WTC11 (cell line): ENCODE measurements at regions not wholly inside any gene's neighbourhood (a gene's known extent, or its start where the extent isn't known, plus 50 kb on each side); places are given as distances from the start of the nearest gene placed in this dataset.

ENCODE experiments used
- ETV6 ChIP-seq: sonication (generic); formaldehyde crosslinking; IDR thresholded peaks from 2 replicates; pipeline ENCODE4 v1.8.1; 2022; ENCODE audit warnings: mild to moderate bottlenecking, missing genetic modification reagents
- JUN ChIP-seq: sonication (generic); formaldehyde crosslinking; IDR thresholded peaks from 2 replicates; pipeline ENCODE4 v1.8.0; 2023; ENCODE audit warnings: mild to moderate bottlenecking, missing genetic modification reagents
- MYBL2 ChIP-seq: sonication (generic); formaldehyde crosslinking; IDR thresholded peaks from 2 replicates; pipeline ENCODE4 v1.8.1; 2023; ENCODE audit warnings: mild to moderate bottlenecking, moderate library complexity, missing genetic modification reagents
- ZNF121 ChIP-seq: sonication (generic); formaldehyde crosslinking; IDR thresholded peaks from 2 replicates; pipeline ENCODE4 v1.8.0; 2023; ENCODE audit warnings: missing genetic modification reagents
- TF ChIP-seq, protein P1 (sequence below): fragments of 250-450 bp; sonication (Bioruptor Pico); IDR thresholded peaks from 2 replicates; pipeline ENCODE4 v1.9.0; 2021; ENCODE audit warnings: mild to moderate bottlenecking
- TF ChIP-seq, protein P2 (sequence below): sonication (generic); formaldehyde crosslinking; IDR thresholded peaks from 2 replicates; pipeline ENCODE4 v1.8.1; 2023; ENCODE audit warnings: mild to moderate bottlenecking, missing genetic modification reagents
- TF ChIP-seq, protein P3 (sequence below): sonication (generic); formaldehyde crosslinking; IDR thresholded peaks from 2 replicates; pipeline ENCODE4 v1.8.0; 2023; ENCODE audit warnings: missing genetic modification reagents

DNA sequence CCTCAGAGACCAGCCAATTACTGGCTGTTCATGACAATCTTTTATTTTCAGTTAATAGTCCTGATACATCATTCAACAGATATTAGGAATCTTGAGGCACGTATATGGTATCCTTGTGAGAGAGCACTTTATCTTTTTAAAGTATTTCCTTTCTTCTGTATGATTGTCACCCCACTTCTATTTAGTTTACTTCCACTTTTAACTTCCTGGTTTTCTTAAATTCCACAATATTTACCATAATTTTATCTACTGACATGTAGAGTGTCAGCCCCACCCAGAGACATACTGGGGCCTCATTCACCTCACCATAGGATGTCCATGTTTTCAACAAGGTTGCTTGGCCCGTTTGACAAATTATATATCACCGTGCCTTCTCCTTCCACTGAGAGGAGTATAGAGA, 182.9 kb upstream of the ID2 start:
- TF ChIP-seq, protein P1, sequence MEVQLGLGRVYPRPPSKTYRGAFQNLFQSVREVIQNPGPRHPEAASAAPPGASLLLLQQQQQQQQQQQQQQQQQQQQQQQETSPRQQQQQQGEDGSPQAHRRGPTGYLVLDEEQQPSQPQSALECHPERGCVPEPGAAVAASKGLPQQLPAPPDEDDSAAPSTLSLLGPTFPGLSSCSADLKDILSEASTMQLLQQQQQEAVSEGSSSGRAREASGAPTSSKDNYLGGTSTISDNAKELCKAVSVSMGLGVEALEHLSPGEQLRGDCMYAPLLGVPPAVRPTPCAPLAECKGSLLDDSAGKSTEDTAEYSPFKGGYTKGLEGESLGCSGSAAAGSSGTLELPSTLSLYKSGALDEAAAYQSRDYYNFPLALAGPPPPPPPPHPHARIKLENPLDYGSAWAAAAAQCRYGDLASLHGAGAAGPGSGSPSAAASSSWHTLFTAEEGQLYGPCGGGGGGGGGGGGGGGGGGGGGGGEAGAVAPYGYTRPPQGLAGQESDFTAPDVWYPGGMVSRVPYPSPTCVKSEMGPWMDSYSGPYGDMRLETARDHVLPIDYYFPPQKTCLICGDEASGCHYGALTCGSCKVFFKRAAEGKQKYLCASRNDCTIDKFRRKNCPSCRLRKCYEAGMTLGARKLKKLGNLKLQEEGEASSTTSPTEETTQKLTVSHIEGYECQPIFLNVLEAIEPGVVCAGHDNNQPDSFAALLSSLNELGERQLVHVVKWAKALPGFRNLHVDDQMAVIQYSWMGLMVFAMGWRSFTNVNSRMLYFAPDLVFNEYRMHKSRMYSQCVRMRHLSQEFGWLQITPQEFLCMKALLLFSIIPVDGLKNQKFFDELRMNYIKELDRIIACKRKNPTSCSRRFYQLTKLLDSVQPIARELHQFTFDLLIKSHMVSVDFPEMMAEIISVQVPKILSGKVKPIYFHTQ, result no peak
- no peak for TF ChIP-seq ZNF121 (CRISPR knock-in tag)
- no peak for TF ChIP-seq ETV6
- TF ChIP-seq, protein P2, sequence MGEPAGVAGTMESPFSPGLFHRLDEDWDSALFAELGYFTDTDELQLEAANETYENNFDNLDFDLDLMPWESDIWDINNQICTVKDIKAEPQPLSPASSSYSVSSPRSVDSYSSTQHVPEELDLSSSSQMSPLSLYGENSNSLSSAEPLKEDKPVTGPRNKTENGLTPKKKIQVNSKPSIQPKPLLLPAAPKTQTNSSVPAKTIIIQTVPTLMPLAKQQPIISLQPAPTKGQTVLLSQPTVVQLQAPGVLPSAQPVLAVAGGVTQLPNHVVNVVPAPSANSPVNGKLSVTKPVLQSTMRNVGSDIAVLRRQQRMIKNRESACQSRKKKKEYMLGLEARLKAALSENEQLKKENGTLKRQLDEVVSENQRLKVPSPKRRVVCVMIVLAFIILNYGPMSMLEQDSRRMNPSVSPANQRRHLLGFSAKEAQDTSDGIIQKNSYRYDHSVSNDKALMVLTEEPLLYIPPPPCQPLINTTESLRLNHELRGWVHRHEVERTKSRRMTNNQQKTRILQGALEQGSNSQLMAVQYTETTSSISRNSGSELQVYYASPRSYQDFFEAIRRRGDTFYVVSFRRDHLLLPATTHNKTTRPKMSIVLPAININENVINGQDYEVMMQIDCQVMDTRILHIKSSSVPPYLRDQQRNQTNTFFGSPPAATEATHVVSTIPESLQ (CRISPR knock-in tag), result no peak
- TF ChIP-seq MYBL2 (CRISPR knock-in tag), result no peak
- no peak for TF ChIP-seq JUN
- TF ChIP-seq, protein P3, sequence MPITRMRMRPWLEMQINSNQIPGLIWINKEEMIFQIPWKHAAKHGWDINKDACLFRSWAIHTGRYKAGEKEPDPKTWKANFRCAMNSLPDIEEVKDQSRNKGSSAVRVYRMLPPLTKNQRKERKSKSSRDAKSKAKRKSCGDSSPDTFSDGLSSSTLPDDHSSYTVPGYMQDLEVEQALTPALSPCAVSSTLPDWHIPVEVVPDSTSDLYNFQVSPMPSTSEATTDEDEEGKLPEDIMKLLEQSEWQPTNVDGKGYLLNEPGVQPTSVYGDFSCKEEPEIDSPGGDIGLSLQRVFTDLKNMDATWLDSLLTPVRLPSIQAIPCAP, result no peak
